Endodermal cell (in vitro differentiated cells): ENCODE measurements at regions not wholly inside any gene's neighbourhood (a gene's known extent, or its start where the extent isn't known, plus 50 kb on each side); places are given as distances from the start of the nearest gene placed in this dataset.

Experiments
- DNase-seq: peaks from one replicate; pipeline ENCODE4 v3.0.0-alpha.2; 2017
- H3K27ac ChIP-seq: 2 replicates; pipeline ENCODE4 v1.5.1; 2013; ENCODE audit warnings: mild to moderate bottlenecking, low read depth, low read length, moderate library complexity
- H3K27me3 ChIP-seq: 2 replicates; pipeline ENCODE4 v1.6.1; 2013; ENCODE audit warnings: mild to moderate bottlenecking, low read length, moderate library complexity; ENCODE audit not compliant: insufficient read depth, control insufficient read depth, poor library complexity, severe bottlenecking
- H3K36me3 ChIP-seq: 2 replicates; pipeline ENCODE4 v1.7.0; 2013; ENCODE audit warnings: mild to moderate bottlenecking, low read length, moderate library complexity; ENCODE audit not compliant: control insufficient read depth, insufficient read depth
- H3K4me1 ChIP-seq: one replicate; pipeline ENCODE4 v1.7.0; 2013; ENCODE audit warnings: low read length; ENCODE audit not compliant: control insufficient read depth, insufficient read depth
- H3K4me3 ChIP-seq: 2 replicates; pipeline ENCODE4 v1.5.1; 2013; ENCODE audit warnings: mild to moderate bottlenecking, low read length, moderate library complexity
- H3K9ac ChIP-seq: 2 replicates; pipeline ENCODE4 v1.6.1; 2013; ENCODE audit warnings: mild to moderate bottlenecking, low read length, moderate library complexity; ENCODE audit not compliant: poor library complexity, severe bottlenecking; ENCODE audit errors: extremely low read depth
- H3K9me3 ChIP-seq: 2 replicates; pipeline ENCODE4 v1.6.1; 2013; ENCODE audit warnings: mild to moderate bottlenecking, low read length, moderate library complexity; ENCODE audit not compliant: control insufficient read depth
- H3K27ac Mint-ChIP-seq: 2 replicates; pipeline ENCODE4 v1.8.0; 2020; ENCODE audit warnings: mixed read lengths
- H3K27me3 Mint-ChIP-seq: 2 replicates; pipeline ENCODE4 v1.8.0; 2021; ENCODE audit warnings: mild to moderate bottlenecking, mixed read lengths; ENCODE audit not compliant: insufficient read depth
- H3K36me3 Mint-ChIP-seq: 2 replicates; pipeline ENCODE4 v1.8.0; 2020; ENCODE audit warnings: low read depth, mixed read lengths
- H3K4me1 Mint-ChIP-seq: 2 replicates; pipeline ENCODE4 v1.8.0; 2020; ENCODE audit warnings: mixed read lengths
- H3K4me3 Mint-ChIP-seq: 2 replicates; pipeline ENCODE4 v1.8.0; 2020; ENCODE audit warnings: mild to moderate bottlenecking, moderate library complexity, mixed read lengths
- H3K9me3 Mint-ChIP-seq: 2 replicates; pipeline ENCODE4 v1.8.0; 2020; ENCODE audit warnings: mild to moderate bottlenecking, mixed read lengths
- WGBS, 2 experiments: methylation state at CpG; one replicate each; pipeline versions ENCODE4 v1.1.5 to v1.1.7; 2013; ENCODE audit warnings: missing lambda C conversion rate in 2 of 2, mixed read lengths in 1 of 2; ENCODE audit not compliant: insufficient coverage in 1 of 2, insufficient read length in 1 of 2; 5-methylcytosine and 5-hydroxymethylcytosine counted together
- TF ChIP-seq, protein P1 (sequence below): fragments of 200-600 bp; sonication (generic); conservative IDR thresholded peaks from 2 replicates; pipeline ENCODE4 v1.5.0; 2021; ENCODE audit warnings: antibody characterized with exemption, mild to moderate bottlenecking

DNA sequence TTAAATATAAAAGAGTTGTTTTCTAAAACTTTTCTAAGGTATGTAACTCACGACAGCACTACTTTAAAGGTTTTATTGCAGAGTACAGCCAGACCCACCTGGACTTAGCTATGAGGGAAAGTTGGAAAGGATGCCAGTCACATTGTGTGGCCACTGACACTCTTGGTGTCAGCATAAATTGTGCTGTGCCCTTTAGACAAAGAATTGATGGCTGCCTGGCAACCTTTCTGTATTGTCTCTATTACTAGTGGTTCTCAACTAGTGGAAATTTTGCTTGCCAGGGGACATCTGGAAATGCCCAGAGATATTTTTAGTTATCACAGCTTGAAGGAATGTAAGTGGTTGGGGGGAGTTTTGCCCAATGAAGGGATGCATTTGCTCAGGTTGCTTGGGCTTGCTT lies 117.5 kb upstream of the APP start:
- no peak overlapping the region for H3K4me3 Mint-ChIP-seq
- no peaks in the 10 kb centered on the region for H3K36me3 Mint-ChIP-seq

DNA sequence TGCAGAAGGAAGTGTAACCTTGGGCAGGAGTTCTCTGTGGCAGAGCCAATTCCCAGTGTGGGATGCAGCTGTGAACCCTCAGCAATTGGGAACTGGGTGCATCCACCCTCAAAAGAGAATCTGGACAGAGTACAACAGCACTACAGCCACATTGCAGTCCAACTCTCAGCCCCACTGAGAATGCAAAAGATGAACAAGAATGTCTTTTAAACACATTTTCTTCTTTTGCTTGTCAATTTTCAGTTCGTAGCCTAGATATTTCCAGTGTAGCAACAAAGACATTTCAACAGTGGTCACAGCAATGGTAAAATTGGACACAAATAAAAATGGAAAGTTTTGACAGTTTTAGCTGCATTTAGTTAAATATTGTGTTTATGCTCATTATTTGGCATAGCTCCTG lies 114.0 kb upstream of the APP start:
- Mint-ChIP-seq H3K9me3 (peaks cover 1% of the 10 kb centered on the region), H3K27ac (no peak overlapping the region), H3K36me3 (no peaks in the 10 kb centered on the region), H3K4me3 (no peak overlapping the region), H3K27me3 (no peaks in the 10 kb centered on the region), H3K4me1 (peaks cover 10% of the 10 kb centered on the region)
- no peak overlapping the region for H3K4me3 ChIP-seq
- no peaks in the 10 kb centered on the region for H3K9me3 ChIP-seq
- no peak overlapping the region for H3K27ac ChIP-seq
- H3K4me1 ChIP-seq, result no peaks in the 10 kb centered on the region
- TF ChIP-seq, protein P1, sequence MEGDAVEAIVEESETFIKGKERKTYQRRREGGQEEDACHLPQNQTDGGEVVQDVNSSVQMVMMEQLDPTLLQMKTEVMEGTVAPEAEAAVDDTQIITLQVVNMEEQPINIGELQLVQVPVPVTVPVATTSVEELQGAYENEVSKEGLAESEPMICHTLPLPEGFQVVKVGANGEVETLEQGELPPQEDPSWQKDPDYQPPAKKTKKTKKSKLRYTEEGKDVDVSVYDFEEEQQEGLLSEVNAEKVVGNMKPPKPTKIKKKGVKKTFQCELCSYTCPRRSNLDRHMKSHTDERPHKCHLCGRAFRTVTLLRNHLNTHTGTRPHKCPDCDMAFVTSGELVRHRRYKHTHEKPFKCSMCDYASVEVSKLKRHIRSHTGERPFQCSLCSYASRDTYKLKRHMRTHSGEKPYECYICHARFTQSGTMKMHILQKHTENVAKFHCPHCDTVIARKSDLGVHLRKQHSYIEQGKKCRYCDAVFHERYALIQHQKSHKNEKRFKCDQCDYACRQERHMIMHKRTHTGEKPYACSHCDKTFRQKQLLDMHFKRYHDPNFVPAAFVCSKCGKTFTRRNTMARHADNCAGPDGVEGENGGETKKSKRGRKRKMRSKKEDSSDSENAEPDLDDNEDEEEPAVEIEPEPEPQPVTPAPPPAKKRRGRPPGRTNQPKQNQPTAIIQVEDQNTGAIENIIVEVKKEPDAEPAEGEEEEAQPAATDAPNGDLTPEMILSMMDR, result no peak
- H3K27me3 ChIP-seq, result no peaks in the 10 kb centered on the region
- H3K36me3 ChIP-seq, result no peaks in the 10 kb centered on the region
- 93 to 100% methylated on average over 1 of the region's 1 CpG for WGBS, 2 experiments
- H3K9ac ChIP-seq, result no peak overlapping the region
- DNase-seq, result no peak

More for the DNA sequence above, 117.5 kb upstream of the APP start:
- Mint-ChIP-seq H3K4me1 (no peaks in the 10 kb centered on the region), H3K27me3 (no peaks in the 10 kb centered on the region), H3K9me3 (peaks cover 12% of the 10 kb centered on the region), H3K27ac (no peak overlapping the region)
- Histone ChIP-seq H3K4me3 (no peak overlapping the region), H3K27me3 (no peaks in the 10 kb centered on the region), H3K27ac (no peak overlapping the region), H3K9ac (no peak overlapping the region), H3K4me1 (no peaks in the 10 kb centered on the region), H3K36me3 (no peaks in the 10 kb centered on the region), H3K9me3 (no peaks in the 10 kb centered on the region)
- TF ChIP-seq, protein P1, result no peak
- no peak for DNase-seq
- 90 to 92% methylated on average over 1 of the region's 1 CpG for WGBS, 2 experiments

DNA sequence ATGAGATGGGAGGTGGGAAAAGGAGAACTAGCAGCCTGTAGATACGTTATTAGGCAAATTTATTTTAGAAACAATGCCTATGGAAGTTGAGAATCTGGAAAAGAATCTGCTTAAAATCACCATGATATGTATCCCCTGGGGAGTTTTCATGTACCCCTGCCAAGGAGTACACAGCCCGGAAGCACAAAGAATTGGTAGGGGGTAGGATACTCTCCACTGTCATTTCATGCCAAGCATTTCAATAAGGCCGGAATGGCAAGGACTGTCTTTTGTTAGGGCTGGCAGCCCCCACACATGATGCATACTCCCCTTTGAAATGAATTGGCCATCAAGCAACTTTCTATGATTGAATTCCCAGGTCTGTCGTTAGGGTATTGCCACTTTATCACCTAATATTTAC lies 111.5 kb upstream of the APP start:
- no peak overlapping the region for H3K9ac ChIP-seq
- no peak overlapping the region for H3K4me3 ChIP-seq
- H3K36me3 ChIP-seq, result no peaks in the 10 kb centered on the region
- no peaks in the 10 kb centered on the region for H3K4me1 ChIP-seq
- no peak for DNase-seq
- Mint-ChIP-seq H3K27me3 (peaks cover 3% of the 10 kb centered on the region), H3K4me3 (no peak overlapping the region), H3K4me1 (peaks cover 10% of the 10 kb centered on the region), H3K27ac (no peak overlapping the region), H3K9me3 (peaks cover 1% of the 10 kb centered on the region), H3K36me3 (no peaks in the 10 kb centered on the region)
- H3K9me3 ChIP-seq, result no peaks in the 10 kb centered on the region
- no peaks in the 10 kb centered on the region for H3K27me3 ChIP-seq
- TF ChIP-seq, protein P1, result no peak
- H3K27ac ChIP-seq, result no peak overlapping the region
- 40 to 57% methylated on average over 1 to 4 of the region's 4 CpGs for WGBS, 2 experiments
